Left colon (tissue), 2 donors: ENCODE measurements at regions not wholly inside any gene's neighbourhood (a gene's known extent, or its start where the extent isn't known, plus 50 kb on each side); places are given as distances from the start of the nearest gene placed in this dataset.

ENCODE experiments used
- ATAC-seq: fragments of 200-7000 bp; cut with Tn5 transposase; one replicate; pipeline ENCODE4 v1.9.1; 2020; ENCODE audit warnings: mild to moderate bottlenecking, moderate library complexity
- DNase-seq, 2 donors: peaks; one replicate each; pipeline ENCODE4 v3.0.0-alpha.2; 2020
- intact Hi-C, 2 donors: fragments of 100-400 bp; cut with DNase I in 1 of 2; cut with micrococcal nuclease in 1 of 2; formaldehyde crosslinking; loops; one replicate each; pipeline versions ENCODE4 v1.11.2 to v1.14.0; 2022; cut with DNase I, micrococcal nuclease
- donor health status: DM: no; HTN: no; CAD: no.
- donor health status: DM: yes; HTN: yes; CAD: no.

- intact Hi-C loops: loop anchor here in 1 of 2 donors (10.0 kb wide), 1 partner anchor 413 kb away; no protein-coding TSS in a partner anchor
- no peak for ATAC-seq
These were observed 418.8 kb upstream of the HS6ST1 start for GRCh38 chr2:128737546-128737826.

GRCh38 chr2:128738446-128739110, 419.9 kb upstream of the HS6ST1 start:
- intact Hi-C loops: loop anchor here in 1 of 2 donors (10.0 kb wide), 1 partner anchor 414 kb away; no protein-coding TSS in a partner anchor
- DNase-seq (no peak), ATAC-seq (no peak)

More at GRCh38 chr2:128737546-128737826, 418.8 kb upstream of the HS6ST1 start:
- DNase-seq: no peak

GRCh38 chr2:128742467-128742866, 423.8 kb upstream of the HS6ST1 start:
- ATAC-seq (no peak), DNase-seq (no peak)
- intact Hi-C loops: no loop called here

GRCh38 chr2:128745946-128746345, 427.3 kb upstream of the HS6ST1 start:
- DNase-seq: no peak
- intact Hi-C loops: no loop called here
- no peak for ATAC-seq

- DNase-seq (no peak), ATAC-seq (no peak)
- intact Hi-C loops: no loop called here
These were observed 427.7 kb upstream of the HS6ST1 start for GRCh38 chr2:128746356-128746755.

- DNase-seq (no peak), ATAC-seq (no peak)
- intact Hi-C loops: no loop called here
These were observed 429.7 kb upstream of the HS6ST1 start for GRCh38 chr2:128748336-128748735.

- DNase-seq (no peak), ATAC-seq (no peak)
- intact Hi-C loops: no loop called here
These were observed 430.4 kb upstream of the HS6ST1 start for GRCh38 chr2:128748835-128749605.

GRCh38 chr2:128750328-128751165, 431.9 kb upstream of the HS6ST1 start:
- ATAC-seq (no peak), DNase-seq (no peak)
- intact Hi-C loops: no loop called here

GRCh38 chr2:128751746-128752145, 433.1 kb upstream of the HS6ST1 start:
- DNase-seq (no peak), ATAC-seq (no peak)
- intact Hi-C loops: no loop called here

- intact Hi-C loops: no loop called here
- no peak for DNase-seq
- ATAC-seq: no peak
These were observed 434.1 kb upstream of the HS6ST1 start for GRCh38 chr2:128752691-128753263.

GRCh38 chr2:128753321-128753720, 434.7 kb upstream of the HS6ST1 start:
- DNase-seq: no peak
- intact Hi-C loops: no loop called here

GRCh38 chr2:128753800-128754199, 435.1 kb upstream of the HS6ST1 start:
- ATAC-seq (no peak), DNase-seq (no peak)
- intact Hi-C loops: no loop called here

More at GRCh38 chr2:128753321-128753720, 434.7 kb upstream of the HS6ST1 start:
- ATAC-seq: no peak

GRCh38 chr2:128754246-128754724, 435.6 kb upstream of the HS6ST1 start:
- intact Hi-C loops: no loop called here
- DNase-seq (peak in 1 of 2 donors; percentile 37), ATAC-seq (no peak)

GRCh38 chr2:128755695-128756364, 437.2 kb upstream of the HS6ST1 start:
- no peak for ATAC-seq
- no peak for DNase-seq
- intact Hi-C loops: no loop called here

GRCh38 chr2:128756365-128756717, 437.7 kb upstream of the HS6ST1 start:
- no peak for ATAC-seq
- intact Hi-C loops: no loop called here
- no peak for DNase-seq

GRCh38 chr2:128765811-128766210, 447.1 kb upstream of the HS6ST1 start:
- ATAC-seq (no peak), DNase-seq (no peak)
- intact Hi-C loops: no loop called here

- intact Hi-C loops: no loop called here
- DNase-seq (no peak), ATAC-seq (no peak)
These were observed 449.4 kb upstream of the HS6ST1 start for GRCh38 chr2:128768041-128768440.

- ATAC-seq (no peak), DNase-seq (no peak)
- intact Hi-C loops: no loop called here
These were observed 450.9 kb upstream of the HS6ST1 start for GRCh38 chr2:128769457-128770142.
